SK-N-SH (cell line): ENCODE measurements at regions not wholly inside any gene's neighbourhood (a gene's known extent, or its start where the extent isn't known, plus 50 kb on each side); places are given as distances from the start of the nearest gene placed in this dataset.

ENCODE experiments used
- CTCF ChIA-PET: fragments of 300-600, 350-600 bp; formaldehyde crosslinking; extraction: SDS; loops from one replicate; lab custom pipeline; 2021; lab: Yijun Ruan, JAX
- POLR2A ChIA-PET: fragments of 350-600 bp; sonication (Branson Sonifier 250); formaldehyde crosslinking; extraction: SDS; loops from one replicate; lab custom pipeline; 2020; ENCODE audit warnings: antibody characterized with exemption, inconsistent platforms; lab: Yijun Ruan, JAX
- DNase-seq: peaks from one replicate; pipeline ENCODE4 v3.0.0; 2012
- H2AFZ ChIP-seq: fragments of 200-600 bp; sonication (generic); 2 replicates; pipeline ENCODE4 v1.8.1; 2016; ENCODE audit warnings: antibody characterized with exemption, mild to moderate bottlenecking, low read depth
- H3F3A ChIP-seq: fragments of 200-600 bp; sonication (generic); replicated peaks from 2 replicates; pipeline ENCODE3; 2016; ENCODE audit warnings: antibody characterized with exemption, mild to moderate bottlenecking; ENCODE audit not compliant: insufficient read depth
- H3K27ac ChIP-seq, 2 experiments: fragments of 200-500 bp in 1 of 2; fragments of 200-600 bp in 1 of 2; sonication (Bioruptor generic) in 1 of 2; sonication (generic), shearing (Covaris generic) in 1 of 2; 2 replicates each; pipeline versions ENCODE4 v1.5.1 to v1.6.1; 2014 to 2016; ENCODE audit warnings: low read depth in 2 of 2, inconsistent platforms in 1 of 2, low read length in 1 of 2, mild to moderate bottlenecking in 1 of 2, mixed read lengths in 1 of 2
- H3K27me3 ChIP-seq: fragments of 200-600 bp; sonication (generic), shearing (Covaris generic); 2 replicates; pipeline ENCODE4 v1.6.1; 2016; ENCODE audit warnings: mixed run types; ENCODE audit not compliant: insufficient read depth
- H3K36me3 ChIP-seq, 2 experiments: fragments of 200-500 bp in 1 of 2; fragments of 200-600 bp in 1 of 2; sonication (Bioruptor generic) in 1 of 2; sonication (generic) in 1 of 2; replicated peaks in 1 of 2; 2 replicates each; pipeline versions ENCODE3 to v1.5.1; 2014 to 2016; ENCODE audit warnings: low read length in 1 of 2, mild to moderate bottlenecking in 1 of 2; ENCODE audit not compliant: insufficient read depth in 2 of 2, control insufficient read depth in 1 of 2
- H3K4me1 ChIP-seq, 2 experiments: fragments of 200-500 bp in 1 of 2; fragments of 200-600 bp in 1 of 2; sonication (Bioruptor generic) in 1 of 2; sonication (generic), shearing (Covaris generic) in 1 of 2; 2 replicates each; pipeline versions ENCODE4 v1.5.1 to v1.6.1; 2014 to 2016; ENCODE audit warnings: low read depth in 1 of 2, low read length in 1 of 2, mixed run types in 1 of 2; ENCODE audit not compliant: insufficient read depth in 2 of 2, control insufficient read depth in 1 of 2
- H3K4me2 ChIP-seq: fragments of 200-600 bp; sonication (generic), shearing (Covaris generic); 2 replicates; pipeline ENCODE4 v1.6.1; 2017; ENCODE audit warnings: mixed run types
- H3K4me3 ChIP-seq, 2 experiments: fragments of 200-500 bp in 1 of 2; fragments of 200-600 bp in 1 of 2; sonication (Bioruptor generic) in 1 of 2; sonication (generic), shearing (Covaris generic) in 1 of 2; 2 replicates each; pipeline versions ENCODE4 v1.5.1 to v1.8.1; 2014 to 2016; ENCODE audit warnings: low read depth in 2 of 2, inconsistent platforms in 1 of 2, low read length in 1 of 2, mild to moderate bottlenecking in 1 of 2, mixed read lengths in 1 of 2, moderate library complexity in 1 of 2
- H3K79me2 ChIP-seq: fragments of 200-600 bp; sonication (generic); 2 replicates; pipeline ENCODE4 v1.8.1; 2017; ENCODE audit warnings: mild to moderate bottlenecking; ENCODE audit not compliant: insufficient read depth
- H3K9ac ChIP-seq: fragments of 200-600 bp; sonication (generic); 2 replicates; pipeline ENCODE4 v1.6.1; 2017; ENCODE audit warnings: mixed run types
- H3K9me2 ChIP-seq: fragments of 200-600 bp; sonication (generic); 2 replicates; pipeline ENCODE4 v1.6.1; 2017; ENCODE audit warnings: mixed run types
- H3K9me3 ChIP-seq: fragments of 200-600 bp; sonication (generic); 2 replicates; pipeline ENCODE4 v1.6.1; 2017; ENCODE audit warnings: mixed run types, mild to moderate bottlenecking, moderate library complexity
- H4K20me1 ChIP-seq: fragments of 200-600 bp; sonication (generic); 2 replicates; pipeline ENCODE4 v1.6.1; 2017; ENCODE audit warnings: mild to moderate bottlenecking, mixed run types; ENCODE audit not compliant: insufficient read depth
- EP300 ChIP-seq, 2 experiments: IDR thresholded peaks; 2 replicates each; pipeline versions ENCODE4 v1.4.0 to v1.6.1; 2012; ENCODE audit warnings: borderline replicate concordance in 1 of 2, low read depth in 1 of 2, low read length in 1 of 2
- FOSL2 ChIP-seq: IDR thresholded peaks from 2 replicates; pipeline ENCODE4 v1.4.0; 2012; ENCODE audit warnings: low read depth, mild to moderate bottlenecking, moderate library complexity, borderline replicate concordance
- FOXM1 ChIP-seq: IDR thresholded peaks from 2 replicates; pipeline ENCODE4 v1.4.0; 2012; ENCODE audit warnings: low read depth, mild to moderate bottlenecking
- JUND ChIP-seq: IDR thresholded peaks from 2 replicates; pipeline ENCODE4 v1.4.0; 2012
- MAX ChIP-seq: IDR thresholded peaks from 2 replicates; pipeline ENCODE4 v1.4.0; 2012; ENCODE audit warnings: low read depth
- MEF2A ChIP-seq: IDR thresholded peaks from 2 replicates; pipeline ENCODE4 v1.4.0; 2012; ENCODE audit warnings: low read depth, borderline replicate concordance
- MXI1 ChIP-seq: IDR thresholded peaks from 2 replicates; pipeline ENCODE4 v1.6.1; 2012; ENCODE audit warnings: mild to moderate bottlenecking, low read depth, low read length, improper control_type of control experiment
- NRF1 ChIP-seq: IDR thresholded peaks from 2 replicates; pipeline ENCODE4 v1.6.1; 2012; ENCODE audit warnings: low read depth, mild to moderate bottlenecking, low read length
- PBX3 ChIP-seq: IDR thresholded peaks from 2 replicates; pipeline ENCODE4; 2012
- RAD21 ChIP-seq: IDR thresholded peaks from 2 replicates; pipeline ENCODE4 v1.6.1; 2012; ENCODE audit warnings: mild to moderate bottlenecking, low read length
- RCOR1 ChIP-seq: fragments of 150-350 bp; IDR thresholded peaks from 2 replicates; pipeline ENCODE4 v1.6.1; 2017; ENCODE audit warnings: antibody characterized with exemption, low read length
- RFX5 ChIP-seq: IDR thresholded peaks from 2 replicates; pipeline ENCODE4 v1.6.1; 2012; ENCODE audit warnings: mild to moderate bottlenecking, improper control_type of control experiment, low read length
- RXRA ChIP-seq: IDR thresholded peaks from 2 replicates; pipeline ENCODE4 v1.4.0; 2012; ENCODE audit warnings: low read depth, mild to moderate bottlenecking, borderline replicate concordance
- SMC3 ChIP-seq: IDR thresholded peaks from 2 replicates; pipeline ENCODE4 v1.6.1; 2012; ENCODE audit warnings: low read depth, low read length, improper control_type of control experiment
- TCF12 ChIP-seq: IDR thresholded peaks from 2 replicates; pipeline ENCODE4 v1.4.0; 2012
- TEAD4 ChIP-seq: IDR thresholded peaks from 2 replicates; pipeline ENCODE4 v1.4.0; 2012; ENCODE audit warnings: mild to moderate bottlenecking, borderline replicate concordance; ENCODE audit not compliant: insufficient read depth
- WGBS: methylation state at CpG from one replicate; pipeline ENCODE4 v1.1.6; 2017; ENCODE audit warnings: low lambda C conversion rate; 5-methylcytosine and 5-hydroxymethylcytosine counted together
- TF ChIP-seq, protein P1 (sequence below): fragments of 200-600 bp; sonication (generic); IDR thresholded peaks from 2 replicates; pipeline ENCODE4 v1.6.1; 2017; ENCODE audit warnings: antibody characterized with exemption, mild to moderate bottlenecking, moderate library complexity

DNA sequence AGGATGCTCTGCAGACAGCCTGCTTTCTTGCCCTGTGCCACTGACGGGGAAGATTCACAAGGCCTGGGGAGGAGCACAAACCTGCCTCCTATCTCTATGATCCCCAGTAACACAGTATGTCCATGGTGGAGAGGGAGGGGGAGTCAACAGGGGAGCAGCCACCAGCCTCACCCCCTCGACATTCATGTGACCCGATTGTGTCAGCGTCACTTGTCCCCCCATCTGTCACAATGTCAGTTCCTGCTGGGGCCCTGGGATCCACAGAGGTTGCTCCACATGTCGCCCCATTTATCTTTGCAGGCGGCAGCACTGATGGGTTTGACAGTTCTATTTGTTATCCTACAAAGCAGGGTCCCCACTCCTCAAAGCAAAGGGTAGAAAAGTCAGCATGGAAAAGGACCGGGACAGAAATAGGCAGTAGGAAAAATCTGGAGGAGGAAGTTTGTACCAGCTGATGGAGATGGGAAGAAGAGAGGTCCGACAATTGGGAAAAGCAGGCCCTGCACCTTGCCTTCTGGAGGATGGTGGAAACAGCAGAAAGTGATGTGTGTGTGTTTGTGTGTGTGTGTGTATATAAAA is 130.9 kb downstream of the SEC16B start:
- H3K4me2 ChIP-seq, result no peak overlapping the region
- H3K9me3 ChIP-seq, result no peaks in the 10 kb centered on the region
- H3F3A ChIP-seq, result no peaks in the 10 kb centered on the region
- WGBS, result 22% methylated on average over 8 of the region's 8 CpGs
- H3K27ac ChIP-seq, result no peak overlapping the region
- no peak overlapping the region for H3K4me3 ChIP-seq
- H3K4me1 ChIP-seq, result no peaks in the 10 kb centered on the region
- H3K9ac ChIP-seq, result no peak overlapping the region
- H3K36me3 ChIP-seq, result no peaks in the 10 kb centered on the region
- TF ChIP-seq MAX (no peak), JUND (no peak)
- CTCF ChIA-PET, result interaction anchor here (1.8 kb wide), 1 partner anchor 13 kb away, joined by 4 read pairs; no protein-coding TSS in a partner anchor
- POLR2A ChIA-PET, result no interaction called here
- H3K79me2 ChIP-seq, result no peaks in the 10 kb centered on the region
- no peak for DNase-seq
- no peak overlapping the region for H2AFZ ChIP-seq
- no peaks in the 10 kb centered on the region for H3K9me2 ChIP-seq
- no peaks in the 10 kb centered on the region for H3K27me3 ChIP-seq
- H4K20me1 ChIP-seq, result no peaks in the 10 kb centered on the region

DNA sequence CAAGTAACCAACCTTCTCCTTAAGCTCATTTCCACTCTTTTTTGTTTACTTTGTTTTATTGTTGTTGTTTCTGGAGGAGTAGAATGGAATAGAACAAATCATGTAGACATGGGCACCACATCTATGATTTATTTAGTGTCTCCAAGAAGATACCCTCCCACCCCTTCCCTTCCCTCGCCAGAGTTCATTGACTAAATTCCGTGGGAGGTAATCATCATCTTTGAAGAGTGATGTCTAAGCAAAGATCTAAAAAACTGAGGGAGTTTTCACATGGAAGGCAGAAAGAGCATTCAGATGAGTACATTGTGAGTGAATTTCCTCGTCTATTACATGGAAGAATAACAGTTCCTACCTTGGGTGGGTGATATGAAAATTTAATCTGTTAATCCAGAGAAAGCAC is 136.2 kb downstream of the SEC16B start:
- Histone ChIP-seq H3K9me3 (no peaks in the 10 kb centered on the region), H3K4me1 (no peaks in the 10 kb centered on the region), H3K27me3 (no peaks in the 10 kb centered on the region), H3K27ac (no peak overlapping the region), H2AFZ (no peak overlapping the region), H3K4me2 (no peak overlapping the region), H3K79me2 (no peaks in the 10 kb centered on the region), H3K9ac (no peak overlapping the region), H3K36me3 (no peaks in the 10 kb centered on the region), H4K20me1 (no peaks in the 10 kb centered on the region), H3F3A (no peaks in the 10 kb centered on the region), H3K9me2 (no peaks in the 10 kb centered on the region), H3K4me3 (no peak overlapping the region)
- POLR2A ChIA-PET, result no interaction called here
- CTCF ChIA-PET, result no interaction called here
- no peak for DNase-seq
- 4% methylated on average over 3 of the region's 3 CpGs for WGBS
- no peak for TF ChIP-seq TEAD4
- TF ChIP-seq RCOR1, result no peak
- TF ChIP-seq RAD21, result no peak
- TF ChIP-seq EP300 (IDR thresholded peaks at IDR 0.05; ENCODE audit: borderline replicate concordance in 1 of 2, low read depth in 1 of 2, low read length in 1 of 2), result no peak
- TF ChIP-seq PBX3, result no peak
- TF ChIP-seq, protein P1, sequence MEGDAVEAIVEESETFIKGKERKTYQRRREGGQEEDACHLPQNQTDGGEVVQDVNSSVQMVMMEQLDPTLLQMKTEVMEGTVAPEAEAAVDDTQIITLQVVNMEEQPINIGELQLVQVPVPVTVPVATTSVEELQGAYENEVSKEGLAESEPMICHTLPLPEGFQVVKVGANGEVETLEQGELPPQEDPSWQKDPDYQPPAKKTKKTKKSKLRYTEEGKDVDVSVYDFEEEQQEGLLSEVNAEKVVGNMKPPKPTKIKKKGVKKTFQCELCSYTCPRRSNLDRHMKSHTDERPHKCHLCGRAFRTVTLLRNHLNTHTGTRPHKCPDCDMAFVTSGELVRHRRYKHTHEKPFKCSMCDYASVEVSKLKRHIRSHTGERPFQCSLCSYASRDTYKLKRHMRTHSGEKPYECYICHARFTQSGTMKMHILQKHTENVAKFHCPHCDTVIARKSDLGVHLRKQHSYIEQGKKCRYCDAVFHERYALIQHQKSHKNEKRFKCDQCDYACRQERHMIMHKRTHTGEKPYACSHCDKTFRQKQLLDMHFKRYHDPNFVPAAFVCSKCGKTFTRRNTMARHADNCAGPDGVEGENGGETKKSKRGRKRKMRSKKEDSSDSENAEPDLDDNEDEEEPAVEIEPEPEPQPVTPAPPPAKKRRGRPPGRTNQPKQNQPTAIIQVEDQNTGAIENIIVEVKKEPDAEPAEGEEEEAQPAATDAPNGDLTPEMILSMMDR, result no peak
- TF ChIP-seq MXI1, result no peak
- TF ChIP-seq MEF2A, result no peak
- no peak for TF ChIP-seq TCF12
- TF ChIP-seq RFX5, result no peak
- no peak for TF ChIP-seq RXRA
- no peak for TF ChIP-seq FOXM1
- no peak for TF ChIP-seq MAX
- TF ChIP-seq SMC3, result no peak
- no peak for TF ChIP-seq NRF1
- no peak for TF ChIP-seq FOSL2
